Astrocyte of the spinal cord (primary cell): ENCODE measurements at regions not wholly inside any gene's neighbourhood (a gene's known extent, or its start where the extent isn't known, plus 50 kb on each side); places are given as distances from the start of the nearest gene placed in this dataset.
A peak's percentile ranks its signal among the peaks of the same experiment; 100 is the strongest.

ENCODE experiments used
- DNase-seq: peaks from one replicate; pipeline ENCODE4 v3.0.0; 2011; ENCODE audit warnings: low read depth, low spot score
- H3K4me3 ChIP-seq: 2 replicates; pipeline ENCODE4 v1.5.1; 2011; ENCODE audit warnings: low read depth, mild to moderate bottlenecking, low read length, moderate library complexity
- CTCF ChIP-seq: IDR thresholded peaks from 2 replicates; pipeline ENCODE4 v1.5.1; 2012; ENCODE audit warnings: low read depth, mild to moderate bottlenecking, low read length, inconsistent platforms
- in situ Hi-C: cut with HindIII; loops from 2 replicates; pipeline ENCODE4 v1.10.0; 2017; ENCODE audit warnings: low sequenced_read_pairs

- in situ Hi-C loops, result no loop called here
- no peak for TF ChIP-seq CTCF
- no peak for DNase-seq
- H3K4me3 ChIP-seq, result no peak overlapping the region
These were observed 202.6 kb upstream of the BCOR start for GRCh38 chrX:40300286-40300890.

GRCh38 chrX:40299641-40300046, 201.9 kb upstream of the BCOR start:
- no peak for DNase-seq

GRCh38 chrX:40298572-40299479, 201.1 kb upstream of the BCOR start:
- no peak for DNase-seq
- TF ChIP-seq CTCF, result peak; percentile 18
- in situ Hi-C loops, result no loop called here
- no peak overlapping the region for H3K4me3 ChIP-seq

More at GRCh38 chrX:40299641-40300046, 201.9 kb upstream of the BCOR start:
- in situ Hi-C loops, result no loop called here
- no peak overlapping the region for H3K4me3 ChIP-seq
- no peak for TF ChIP-seq CTCF

GRCh38 chrX:40298069-40298468, 200.3 kb upstream of the BCOR start:
- H3K4me3 ChIP-seq, result no peak overlapping the region
- no peak for DNase-seq
- TF ChIP-seq CTCF, result no peak
- in situ Hi-C loops, result no loop called here

GRCh38 chrX:40291553-40291952, 193.8 kb upstream of the BCOR start:
- in situ Hi-C loops, result no loop called here
- TF ChIP-seq CTCF, result no peak
- H3K4me3 ChIP-seq, result no peak overlapping the region
- no peak for DNase-seq

GRCh38 chrX:40290517-40290916, 192.8 kb upstream of the BCOR start:
- no peak for TF ChIP-seq CTCF
- no peak for DNase-seq
- in situ Hi-C loops, result no loop called here
- no peak overlapping the region for H3K4me3 ChIP-seq
